H1 (cell line): ENCODE measurements at regions not wholly inside any gene's neighbourhood (a gene's known extent, or its start where the extent isn't known, plus 50 kb on each side); places are given as distances from the start of the nearest gene placed in this dataset.

Experiments used
- CBX8 ChIP-seq: fragments of 300-800, 300-1000 bp; sonication (generic); IDR thresholded peaks from 2 replicates; pipeline ENCODE4 v1.7.1; 2016; ENCODE audit warnings: low read depth, low read length, borderline replicate concordance
- CHD1 ChIP-seq: IDR thresholded peaks from 2 replicates; pipeline ENCODE4 v1.6.1; 2012; ENCODE audit warnings: low read depth, low read length, improper control_type of control experiment

GRCh38 chr12:81809829-81810595 is 50.9 kb upstream of the PPFIA2 start (continued):
- no peak for TF ChIP-seq CHD1
- no peak for TF ChIP-seq CBX8
